Ovary (tissue), 3 donors: ENCODE measurements at regions not wholly inside any gene's neighbourhood (a gene's known extent, or its start where the extent isn't known, plus 50 kb on each side); places are given as distances from the start of the nearest gene placed in this dataset.

ENCODE experiments used
- CTCF ChIP-seq, 3 donors: fragments of 450-650 bp in 2 of 3; fragments of 200-600 bp in 1 of 3; IDR thresholded peaks; one replicate each; pipeline versions ENCODE4 v1.5.1 to v1.8.0; 2016 to 2022; ENCODE audit warnings: antibody characterized with exemption in 3 of 3, mild to moderate bottlenecking in 1 of 3
- EP300 ChIP-seq: sonication (generic); formaldehyde crosslinking; IDR thresholded peaks from one replicate; pipeline ENCODE4 v1.6.1; 2017; ENCODE audit warnings: antibody characterized with exemption
- POLR2A ChIP-seq: fragments of 450-650 bp; IDR thresholded peaks from one replicate; pipeline ENCODE4 v1.6.1; 2017; ENCODE audit warnings: antibody characterized with exemption, mild to moderate bottlenecking, moderate library complexity
- donor health status: DM: no; HTN: no; CAD: no.

- TF ChIP-seq CTCF (IDR thresholded peaks at IDR 0.05) (no peak), EP300 (no peak), POLR2A (no peak)
These were observed 490.7 kb upstream of the MEIS1 start for GRCh38 chr2:65944213-65944612.
